H1 (cell line): ENCODE measurements at regions not wholly inside any gene's neighbourhood (a gene's known extent, or its start where the extent isn't known, plus 50 kb on each side); places are given as distances from the start of the nearest gene placed in this dataset.

Experiments
- CHD7 ChIP-seq: fragments of 300-600 bp; sonication (generic); IDR thresholded peaks from 2 replicates; pipeline ENCODE4 v1.7.1; 2012; ENCODE audit warnings: low read length, moderate library complexity, mild to moderate bottlenecking, inconsistent platforms; ENCODE audit not compliant: insufficient replicate concordance
- RAD21 ChIP-seq, 2 experiments: IDR thresholded peaks in 1 of 2; conservative IDR thresholded peaks in 1 of 2; 2 replicates each; pipeline ENCODE4 v1.6.1; 2011; ENCODE audit warnings: low read depth in 2 of 2, low read length in 2 of 2, improper control_type of control experiment in 1 of 2, inconsistent platforms in 1 of 2, mild to moderate bottlenecking in 1 of 2, moderate library complexity in 1 of 2
- SP1 ChIP-seq: IDR thresholded peaks from 2 replicates; pipeline ENCODE4 v1.6.1; 2011; ENCODE audit warnings: low read depth, low read length

GRCh38 chrX:15947648-15948317 lies 93.2 kb upstream of the AP1S2 start (continued):
- TF ChIP-seq CHD7, result no peak
- TF ChIP-seq RAD21 (IDR thresholded peaks at IDR 0.05 in 1 of 2, conservative IDR thresholded peaks at IDR 0.05 in 1 of 2; ENCODE audit: low read depth in 2 of 2, low read length in 2 of 2), result no peak
- peak; percentile 89 for TF ChIP-seq SP1
